Body of pancreas (tissue), 4 donors: ENCODE measurements at regions not wholly inside any gene's neighbourhood (a gene's known extent, or its start where the extent isn't known, plus 50 kb on each side); places are given as distances from the start of the nearest gene placed in this dataset.

Source experiments
- ATAC-seq: fragments of 150-250 bp; one replicate; pipeline ENCODE4 v1.9.1; 2016
- DNase-seq, 4 donors: peaks; one replicate each; pipeline ENCODE4 v3.0.0-alpha.2; 2019
- H3K27ac ChIP-seq, 4 donors: fragments of 200-600 bp; sonication (generic); 1 replicate in 3 of 4; 2 replicates in 1 of 4; pipeline versions ENCODE4 v1.5.1 to v1.6.1; 2016 to 2019; ENCODE audit warnings: mild to moderate bottlenecking in 1 of 4, mixed read lengths in 1 of 4, moderate library complexity in 1 of 4
- H3K27me3 ChIP-seq, 2 donors: fragments of 200-600 bp; sonication (generic); one replicate each; pipeline ENCODE4 v1.6.0; 2016; ENCODE audit warnings: mild to moderate bottlenecking in 1 of 2
- H3K36me3 ChIP-seq, 2 donors: fragments of 200-600 bp; sonication (generic); replicated peaks in 1 of 2; 2 replicates each; pipeline ENCODE4 v1.5.1; 2016; ENCODE audit warnings: low read depth in 2 of 2; ENCODE audit not compliant: insufficient read depth in 1 of 2
- H3K4me1 ChIP-seq: fragments of 200-600 bp; sonication (generic); one replicate; pipeline ENCODE4 v1.6.0; 2016
- H3K4me3 ChIP-seq, 2 donors: fragments of 200-600 bp; sonication (generic); 1 replicate in 1 of 2; 2 replicates in 1 of 2; pipeline ENCODE4 v1.5.1; 2016 to 2019
- H3K9me3 ChIP-seq, 3 donors: fragments of 200-600 bp; sonication (generic); 1 replicate in 2 of 3; 2 replicates in 1 of 3; pipeline ENCODE4 v1.5.1; 2016
- CTCF ChIP-seq, 7 experiments: fragments of 450-650 bp in 4 of 7; fragments of 200-600 bp in 3 of 7; sonication (generic) in 3 of 7; IDR thresholded peaks; one replicate each; pipeline ENCODE4 v1.5.1; 2016 to 2019; ENCODE audit warnings: antibody characterized with exemption in 7 of 7
- POLR2A ChIP-seq, 3 donors: fragments of 450-650 bp; IDR thresholded peaks; one replicate each; pipeline ENCODE4 v1.6.1; 2016; ENCODE audit warnings: antibody characterized with exemption in 3 of 3, mild to moderate bottlenecking in 2 of 3
- WGBS, 2 donors: methylation state at CpG; one replicate each; pipeline ENCODE4 v1.1.5; 2017; 5-methylcytosine and 5-hydroxymethylcytosine counted together
- intact Hi-C: fragments of 100-400 bp; cut with DNase I; formaldehyde crosslinking; loops from one replicate; pipeline ENCODE4 v1.15.1; 2023

GRCh38 chr1:215397106-215397505, 170.0 kb upstream of the KCTD3 start:
- TF ChIP-seq POLR2A (IDR thresholded peaks at IDR 0.05) (no peak), CTCF (IDR thresholded peaks at IDR 0.05) (no peak)
- Histone ChIP-seq H3K4me3 (no peak overlapping the region), H3K4me1 (no peaks in the 10 kb centered on the region), H3K27ac (no peak overlapping the region), H3K36me3 (no peaks in the 10 kb centered on the region), H3K9me3 (no peaks in the 10 kb centered on the region), H3K27me3 (no peaks in the 10 kb centered on the region)
- intact Hi-C loops = no loop called here
- DNase-seq (no peak), ATAC-seq (no peak)
- WGBS, 2 donors = 58 to 69% methylated on average over 5 of the region's 5 CpGs

- no peaks in the 10 kb centered on the region for H3K4me1 ChIP-seq
- TF ChIP-seq POLR2A (IDR thresholded peaks at IDR 0.05) (no peak), CTCF (IDR thresholded peaks at IDR 0.05) (no peak)
- DNase-seq (no peak), ATAC-seq (no peak)
- 13 to 37% methylated on average over 4 of the region's 4 CpGs for WGBS, 2 donors
- no peak overlapping the region for H3K4me3 ChIP-seq
- no peak overlapping the region for H3K27ac ChIP-seq
- no peaks in the 10 kb centered on the region for H3K9me3 ChIP-seq
- intact Hi-C loops = no loop called here
- no peaks in the 10 kb centered on the region for H3K27me3 ChIP-seq
- H3K36me3 ChIP-seq = no peaks in the 10 kb centered on the region
Observed at GRCh38 chr1:215397843-215398242, 169.3 kb upstream of the KCTD3 start.

GRCh38 chr1:215399787-215400186, 167.3 kb upstream of the KCTD3 start:
- TF ChIP-seq CTCF (IDR thresholded peaks at IDR 0.05) (no peak), POLR2A (IDR thresholded peaks at IDR 0.05) (no peak)
- intact Hi-C loops = no loop called here
- H3K9me3 ChIP-seq = no peaks in the 10 kb centered on the region
- H3K36me3 ChIP-seq = no peaks in the 10 kb centered on the region
- DNase-seq = no peak
- H3K4me3 ChIP-seq = no peak overlapping the region
- no peak overlapping the region for H3K27ac ChIP-seq
- H3K27me3 ChIP-seq = no peaks in the 10 kb centered on the region
- H3K4me1 ChIP-seq = no peaks in the 10 kb centered on the region
- WGBS, 2 donors = 51 to 61% methylated on average over 2 of the region's 2 CpGs
- no peak for ATAC-seq

- no peak overlapping the region for H3K27ac ChIP-seq
- no peaks in the 10 kb centered on the region for H3K9me3 ChIP-seq
- intact Hi-C loops = no loop called here
- no peak for DNase-seq
- 74% methylated on average over 1 of the region's 1 CpG for WGBS, 2 donors
- H3K4me1 ChIP-seq = no peaks in the 10 kb centered on the region
- TF ChIP-seq POLR2A (IDR thresholded peaks at IDR 0.05) (no peak), CTCF (IDR thresholded peaks at IDR 0.05) (no peak)
- no peaks in the 10 kb centered on the region for H3K36me3 ChIP-seq
- H3K27me3 ChIP-seq = no peaks in the 10 kb centered on the region
- no peak overlapping the region for H3K4me3 ChIP-seq
- ATAC-seq = no peak
Observed at GRCh38 chr1:215400741-215401140, 166.4 kb upstream of the KCTD3 start.

GRCh38 chr1:215402147-215402546, 165.0 kb upstream of the KCTD3 start:
- intact Hi-C loops = no loop called here
- DNase-seq (no peak), ATAC-seq (no peak)
- WGBS, 2 donors = 59 to 71% methylated on average over 5 of the region's 5 CpGs
- Histone ChIP-seq H3K9me3 (no peaks in the 10 kb centered on the region), H3K4me3 (no peak overlapping the region), H3K27me3 (no peaks in the 10 kb centered on the region), H3K27ac (no peak overlapping the region), H3K4me1 (no peaks in the 10 kb centered on the region), H3K36me3 (no peaks in the 10 kb centered on the region)
- TF ChIP-seq CTCF (IDR thresholded peaks at IDR 0.05) (no peak), POLR2A (IDR thresholded peaks at IDR 0.05) (no peak)
